HEK293 (cell line): ENCODE measurements at regions not wholly inside any gene's neighbourhood (a gene's known extent, or its start where the extent isn't known, plus 50 kb on each side); places are given as distances from the start of the nearest gene placed in this dataset.

Source experiments
- BCL11A ChIP-seq: fragments of 450-650 bp; formaldehyde crosslinking; IDR thresholded peaks from 2 replicates; pipeline ENCODE4 v1.5.1; 2016; ENCODE audit warnings: low read depth, missing biosample characterization, missing genetic modification characterization
- CTCF ChIP-seq: fragments of 450-650 bp; formaldehyde crosslinking; IDR thresholded peaks from 2 replicates; pipeline ENCODE4 v1.5.1; 2016; ENCODE audit warnings: missing biosample characterization, missing genetic modification characterization
- YY1 ChIP-seq: fragments of 450-650 bp; formaldehyde crosslinking; IDR thresholded peaks from 2 replicates; pipeline ENCODE4 v1.5.1; 2018; ENCODE audit warnings: missing biosample characterization, missing genetic modification characterization
- ZBTB10 ChIP-seq: fragments of 450-650 bp; formaldehyde crosslinking; IDR thresholded peaks from 2 replicates; pipeline ENCODE4 v1.5.1; 2016; ENCODE audit warnings: missing biosample characterization, missing genetic modification characterization
- ZNF174 ChIP-seq: fragments of 450-650 bp; formaldehyde crosslinking; IDR thresholded peaks from 2 replicates; pipeline ENCODE4 v1.5.0; 2017; ENCODE audit warnings: missing biosample characterization, mild to moderate bottlenecking, missing genetic modification characterization
- ZNF175 ChIP-seq: fragments of 450-650 bp; formaldehyde crosslinking; IDR thresholded peaks from 2 replicates; pipeline ENCODE4 v1.5.1; 2016; ENCODE audit warnings: missing biosample characterization, missing genetic modification characterization
- ZNF37A ChIP-seq: fragments of 450-650 bp; IDR thresholded peaks from 2 replicates; pipeline ENCODE4 v1.5.1; 2018; ENCODE audit warnings: missing biosample characterization, missing genetic modification characterization
- ZNF530 ChIP-seq: fragments of 450-650 bp; formaldehyde crosslinking; IDR thresholded peaks from 2 replicates; pipeline ENCODE4 v1.5.1; 2016; ENCODE audit warnings: low read depth, missing biosample characterization, missing genetic modification characterization
- ZNF561 ChIP-seq: fragments of 450-650 bp; IDR thresholded peaks from 2 replicates; pipeline ENCODE4 v1.5.1; 2018; ENCODE audit warnings: missing biosample characterization, missing genetic modification characterization, borderline replicate concordance
- ZNF654 ChIP-seq: fragments of 450-650 bp; formaldehyde crosslinking; IDR thresholded peaks from 2 replicates; pipeline ENCODE4 v1.5.1; 2016; ENCODE audit warnings: low read depth, missing biosample characterization, missing genetic modification characterization
- TF ChIP-seq, protein P1 (sequence below): fragments of 450-650 bp; IDR thresholded peaks from 2 replicates; pipeline ENCODE4 v1.5.1; 2018; ENCODE audit warnings: missing biosample characterization, mild to moderate bottlenecking, missing genetic modification characterization

- TF ChIP-seq ZBTB10 (tag by site-specific recombination) (no peak), ZNF654 (tag by site-specific recombination) (no peak), CTCF (tag by site-specific recombination) (no peak), ZNF174 (tag by site-specific recombination) (no peak), ZNF561 (tag by site-specific recombination) (no peak), BCL11A (no peak), ZNF175 (tag by site-specific recombination) (no peak), ZNF530 (no peak), YY1 (tag by site-specific recombination) (no peak), ZNF37A (tag by site-specific recombination) (no peak)
- TF ChIP-seq, protein P1, sequence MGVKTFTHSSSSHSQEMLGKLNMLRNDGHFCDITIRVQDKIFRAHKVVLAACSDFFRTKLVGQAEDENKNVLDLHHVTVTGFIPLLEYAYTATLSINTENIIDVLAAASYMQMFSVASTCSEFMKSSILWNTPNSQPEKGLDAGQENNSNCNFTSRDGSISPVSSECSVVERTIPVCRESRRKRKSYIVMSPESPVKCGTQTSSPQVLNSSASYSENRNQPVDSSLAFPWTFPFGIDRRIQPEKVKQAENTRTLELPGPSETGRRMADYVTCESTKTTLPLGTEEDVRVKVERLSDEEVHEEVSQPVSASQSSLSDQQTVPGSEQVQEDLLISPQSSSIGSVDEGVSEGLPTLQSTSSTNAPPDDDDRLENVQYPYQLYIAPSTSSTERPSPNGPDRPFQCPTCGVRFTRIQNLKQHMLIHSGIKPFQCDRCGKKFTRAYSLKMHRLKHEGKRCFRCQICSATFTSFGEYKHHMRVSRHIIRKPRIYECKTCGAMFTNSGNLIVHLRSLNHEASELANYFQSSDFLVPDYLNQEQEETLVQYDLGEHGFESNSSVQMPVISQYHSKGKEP: no peak
These were observed 202.7 kb upstream of the MVB12B start for GRCh38 chr9:126123927-126124326.
